ENCODE measurements at regions not wholly inside any gene's neighbourhood (a gene's known extent, or its start where the extent isn't known, plus 50 kb on each side); places are given as distances from the start of the nearest gene placed in this dataset.

DNA sequence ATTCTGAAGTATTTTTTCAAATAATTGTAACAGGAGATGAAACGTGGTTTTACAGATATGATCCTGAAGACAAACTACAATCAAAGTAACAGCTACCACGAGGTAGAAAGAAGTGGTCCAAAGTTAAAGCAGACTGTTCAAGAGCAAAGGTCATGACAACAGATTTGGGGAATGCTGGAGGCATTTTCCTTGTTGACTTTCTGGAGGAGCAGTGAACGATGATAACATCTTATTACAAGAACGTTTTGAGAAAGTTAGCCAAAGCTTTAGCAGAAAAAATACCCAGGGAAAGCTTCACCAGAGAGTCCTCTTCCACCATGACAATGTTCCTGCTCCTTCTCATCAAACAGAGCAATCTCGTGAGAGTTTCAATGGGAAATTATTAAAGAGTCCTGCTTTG, 145.4 kb upstream of the NREP start:
- no peak overlapping the region for H3K27ac ChIP-seq (ENCODE audit: insufficient read depth, low read length)
- H3K4ac ChIP-seq (ENCODE audit: low read depth, low read length) = no peak overlapping the region
- no peak overlapping the region for H2AFZ ChIP-seq (replicated peaks; ENCODE audit: low read length, poor library complexity)
- POLR2A ChIA-PET (ENCODE audit: unreplicated experiment) = no interaction called here
- H4K8ac ChIP-seq (ENCODE audit: low read depth in 2 of 2, low read length in 2 of 2) = no peak overlapping the region
- dilution Hi-C loops (cut with HindIII; ENCODE audit: low sequenced_read_pairs, unreplicated experiment) = no loop called here
- no peak overlapping the region for H2BK15ac ChIP-seq (ENCODE audit: low read depth, low read length)
- no peak overlapping the region for H3K23ac ChIP-seq (ENCODE audit: low read depth, low read length)
- H2BK20ac ChIP-seq (ENCODE audit: low read depth, low read length) = no peak overlapping the region
- no peak overlapping the region for H3K14ac ChIP-seq (replicated peaks; ENCODE audit: low read depth, low read length)
- no peak overlapping the region for H2BK5ac ChIP-seq (ENCODE audit: low read depth, low read length, poor library complexity, severe bottlenecking)
- H3K56ac ChIP-seq (ENCODE audit: extremely low read depth, insufficient read depth, low read length) = no peak overlapping the region
- whole genome bisulfite sequencing, 2 experiments (ENCODE audit: extremely low coverage in 2 of 2, insufficient read length in 1 of 2) = 67% methylated on average over 1 of the region's 5 CpGs; no CpG with 5 or more reads in 1 of the 2 experiments
- no peaks in the 10 kb centered on the region for H3K27me3 ChIP-seq (ENCODE audit: control insufficient read depth, insufficient read depth, low read length)
- no peaks in the 10 kb centered on the region for H3K4me1 ChIP-seq (ENCODE audit: control insufficient read depth, insufficient read depth, low read length)
- DNase-seq (no peak), ATAC-seq (ENCODE audit: low read depth) (no peak)
- H3K18ac ChIP-seq (ENCODE audit: low read depth, low read length) = no peak overlapping the region
- H3K9ac ChIP-seq (ENCODE audit: low read depth, low read length) = no peak overlapping the region
- no peak overlapping the region for H4K91ac ChIP-seq (ENCODE audit: insufficient read depth, low read depth, low read length)
- H2AK9ac ChIP-seq (replicated peaks; ENCODE audit: low read depth, low read length, poor library complexity) = no peak overlapping the region
- no peaks in the 10 kb centered on the region for H4K20me1 ChIP-seq (ENCODE audit: insufficient read depth, low read length)
- in situ Hi-C loops (cut with MboI; ENCODE audit: low sequenced_read_pairs) = no loop called here
- peaks cover 5% of the 10 kb centered on the region for H3K9me3 ChIP-seq (ENCODE audit: control insufficient read depth, insufficient read depth, low read length)
- H2AK5ac ChIP-seq (ENCODE audit: low read depth, low read length) = no peak overlapping the region
- TF ChIP-seq RFX5 (IDR thresholded peaks at IDR 0.05; ENCODE audit: low read depth, low read length) = no peak
- no peak for TF ChIP-seq MXI1 (IDR thresholded peaks at IDR 0.05; ENCODE audit: borderline replicate concordance, low read depth, low read length)
- no peak for TF ChIP-seq NFE2L2 (IDR thresholded peaks at IDR 0.05; ENCODE audit: low read depth, low read length)
- TF ChIP-seq, protein P1, sequence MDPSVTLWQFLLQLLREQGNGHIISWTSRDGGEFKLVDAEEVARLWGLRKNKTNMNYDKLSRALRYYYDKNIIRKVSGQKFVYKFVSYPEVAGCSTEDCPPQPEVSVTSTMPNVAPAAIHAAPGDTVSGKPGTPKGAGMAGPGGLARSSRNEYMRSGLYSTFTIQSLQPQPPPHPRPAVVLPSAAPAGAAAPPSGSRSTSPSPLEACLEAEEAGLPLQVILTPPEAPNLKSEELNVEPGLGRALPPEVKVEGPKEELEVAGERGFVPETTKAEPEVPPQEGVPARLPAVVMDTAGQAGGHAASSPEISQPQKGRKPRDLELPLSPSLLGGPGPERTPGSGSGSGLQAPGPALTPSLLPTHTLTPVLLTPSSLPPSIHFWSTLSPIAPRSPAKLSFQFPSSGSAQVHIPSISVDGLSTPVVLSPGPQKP (IDR thresholded peaks at IDR 0.05; ENCODE audit: borderline replicate concordance, low read depth, low read length) = no peak
- TF ChIP-seq SMC3 (IDR thresholded peaks at IDR 0.05; ENCODE audit: low read depth, low read length) = no peak
- TF ChIP-seq RAD21 (IDR thresholded peaks at IDR 0.05; ENCODE audit: low read length) = no peak
- BruUV-seq (replicated peaks) = no TSS peak
- H3K4me2 ChIP-seq (ENCODE audit: low read depth, low read length) = no peak overlapping the region
- no peaks in the 10 kb centered on the region for H3K79me1 ChIP-seq (ENCODE audit: low read depth in 1 of 2, low read length in 2 of 2)
- intact Hi-C loops (cut with micrococcal nuclease) = no loop called here
- H2BK120ac ChIP-seq (ENCODE audit: low read depth, low read length) = no peak overlapping the region
- no peak overlapping the region for H4K5ac ChIP-seq (ENCODE audit: low read depth, low read length)
- H3K36me3 ChIP-seq (ENCODE audit: control insufficient read depth, insufficient read depth, low read length) = no peaks in the 10 kb centered on the region
- no peaks in the 10 kb centered on the region for H3K9me1 ChIP-seq (ENCODE audit: insufficient read depth, low read length)
- no peak overlapping the region for H3K4me3 ChIP-seq (ENCODE audit: insufficient read depth, low read depth, low read length)
- CTCF ChIA-PET = interaction anchor here (0.7 kb wide), 1 partner anchor 320 kb away, joined by 3 read pairs; no protein-coding TSS in a partner anchor
